HFFc6 (cell line): ENCODE measurements at regions not wholly inside any gene's neighbourhood (a gene's known extent, or its start where the extent isn't known, plus 50 kb on each side); places are given as distances from the start of the nearest gene placed in this dataset.

Experiments
- DNase-seq: peaks from one replicate; pipeline ENCODE4 v3.0.0-alpha.2; 2018
- H3K27ac Mint-ChIP-seq: 2 replicates; pipeline ENCODE4 v1.8.0; 2020; ENCODE audit warnings: mild to moderate bottlenecking, mixed read lengths
- H3K27me3 Mint-ChIP-seq: 2 replicates; pipeline ENCODE4 v1.8.0; 2021; ENCODE audit warnings: mild to moderate bottlenecking, moderate library complexity, mixed read lengths; ENCODE audit not compliant: insufficient read depth
- H3K36me3 Mint-ChIP-seq: 2 replicates; pipeline ENCODE4 v1.8.0; 2021; ENCODE audit warnings: low read depth, mixed read lengths
- H3K4me1 Mint-ChIP-seq: 2 replicates; pipeline ENCODE4 v1.8.0; 2020; ENCODE audit warnings: low read depth, mixed read lengths
- H3K4me3 Mint-ChIP-seq: 2 replicates; pipeline ENCODE4 v1.8.0; 2020; ENCODE audit warnings: mild to moderate bottlenecking, moderate library complexity, mixed read lengths
- H3K9me3 Mint-ChIP-seq: 2 replicates; pipeline ENCODE4 v1.8.0; 2020; ENCODE audit warnings: mild to moderate bottlenecking, mixed read lengths
- CTCF ChIP-seq: fragments of 200-600 bp; sonication (generic); IDR thresholded peaks from 2 replicates; pipeline ENCODE4 v1.5.0; 2021; ENCODE audit warnings: antibody characterized with exemption, mild to moderate bottlenecking

DNA sequence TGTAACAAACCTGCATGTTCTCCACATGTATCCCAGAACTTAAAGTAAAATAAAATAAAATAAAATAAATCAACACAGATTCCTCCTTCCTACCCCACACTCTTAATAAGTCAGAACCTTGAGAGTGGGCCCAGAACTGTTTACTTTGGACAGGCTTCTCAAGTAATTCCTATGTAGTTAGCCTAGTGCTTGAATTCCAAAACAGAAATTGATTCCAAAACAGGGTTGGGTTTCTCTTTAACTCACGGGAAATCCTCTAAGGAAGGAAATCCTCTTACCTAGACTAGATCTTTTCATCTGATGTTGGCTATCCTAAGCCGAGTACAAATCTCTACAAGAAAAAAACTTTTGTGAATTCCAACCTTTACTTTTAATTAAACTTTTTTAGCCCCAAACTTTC lies 324.7 kb upstream of the C16orf82 start:
- DNase-seq = no peak
- Mint-ChIP-seq H3K4me3 (no peak overlapping the region), H3K36me3 (no peaks in the 10 kb centered on the region; the same call in 1 of the 2 replicates), H3K9me3 (peaks cover 17% of the 10 kb centered on the region; the same call in 1 of the 2 replicates), H3K27me3 (peaks cover 1% of the 10 kb centered on the region; the same call in 1 of the 2 replicates), H3K4me1 (no peaks in the 10 kb centered on the region), H3K27ac (no peak overlapping the region)
- TF ChIP-seq CTCF = no peak

GRCh38 chr16:26744430-26744829 lies 322.3 kb upstream of the C16orf82 start:
- DNase-seq = no peak
- Mint-ChIP-seq H3K4me3 (no peak overlapping the region), H3K27ac (no peak overlapping the region), H3K27me3 (peaks cover 1% of the 10 kb centered on the region; the same call in 1 of the 2 replicates), H3K36me3 (no peaks in the 10 kb centered on the region), H3K4me1 (no peaks in the 10 kb centered on the region), H3K9me3 (peaks cover 21% of the 10 kb centered on the region; the same call in 1 of the 2 replicates)
- TF ChIP-seq CTCF = no peak

DNA sequence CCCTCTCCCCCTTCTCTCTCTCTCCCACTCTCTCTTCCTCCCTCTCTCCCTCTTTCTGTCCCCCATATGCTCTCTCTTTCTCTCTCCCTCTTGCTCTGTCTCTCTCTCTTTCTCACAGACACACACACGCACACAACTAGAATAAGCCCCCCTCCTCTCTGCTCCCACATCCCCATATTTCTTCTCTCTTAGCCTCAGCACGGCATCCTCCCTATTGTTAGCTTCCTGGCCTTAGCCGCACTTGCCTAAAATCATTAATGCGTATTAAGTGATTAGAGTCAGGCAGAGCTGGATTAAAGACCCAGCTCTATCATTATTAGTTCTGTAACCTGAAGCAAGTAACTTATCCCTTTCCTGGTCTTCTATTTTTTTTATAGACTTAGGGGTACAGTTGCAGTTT lies 319.0 kb upstream of the C16orf82 start:
- H3K9me3 Mint-ChIP-seq = peaks cover 34% of the 10 kb centered on the region

GRCh38 chr16:26749072-26749471 lies 317.7 kb upstream of the C16orf82 start:
- peaks cover 1% of the 10 kb centered on the region; the same call in 1 of the 2 replicates for H3K27me3 Mint-ChIP-seq
- H3K4me3 Mint-ChIP-seq = no peak overlapping the region
- no peaks in the 10 kb centered on the region for H3K36me3 Mint-ChIP-seq
- no peak for DNase-seq
- peaks cover 34% of the 10 kb centered on the region for H3K9me3 Mint-ChIP-seq
- no peaks in the 10 kb centered on the region for H3K4me1 Mint-ChIP-seq
- H3K27ac Mint-ChIP-seq = no peak overlapping the region
- no peak for TF ChIP-seq CTCF

More for the DNA sequence above, 319.0 kb upstream of the C16orf82 start:
- TF ChIP-seq CTCF = no peak
- no peak for DNase-seq
- Mint-ChIP-seq H3K27me3 (peaks cover 1% of the 10 kb centered on the region; the same call in 1 of the 2 replicates), H3K36me3 (no peaks in the 10 kb centered on the region), H3K4me1 (no peaks in the 10 kb centered on the region), H3K4me3 (no peak overlapping the region), H3K27ac (no peak overlapping the region)

- Mint-ChIP-seq H3K36me3 (no peaks in the 10 kb centered on the region; the same call in 1 of the 2 replicates), H3K9me3 (peaks cover 38% of the 10 kb centered on the region), H3K27me3 (no peaks in the 10 kb centered on the region), H3K4me1 (no peaks in the 10 kb centered on the region), H3K27ac (no peak overlapping the region), H3K4me3 (no peak overlapping the region)
- no peak for TF ChIP-seq CTCF
- no peak for DNase-seq
These were observed 314.6 kb upstream of the C16orf82 start for GRCh38 chr16:26752166-26752565.

DNA sequence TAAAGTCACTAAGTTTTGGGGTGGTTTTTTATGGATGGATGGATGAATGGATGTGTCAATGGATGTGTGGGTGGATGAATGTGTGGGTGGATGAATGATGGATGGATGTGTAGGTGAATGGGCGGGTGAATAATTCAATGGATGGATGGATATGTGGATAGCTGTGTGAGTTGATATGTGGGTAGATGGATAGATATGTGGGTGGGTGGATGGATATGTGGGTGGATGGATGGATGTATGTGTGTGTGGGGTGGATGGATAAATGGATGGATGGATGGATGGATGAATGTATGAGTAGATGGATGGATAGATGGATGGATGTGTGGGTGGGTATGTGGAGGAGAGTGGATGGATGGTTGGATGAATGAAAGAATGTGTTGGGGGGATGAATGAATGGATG lies 310.1 kb upstream of the C16orf82 start:
- H3K27ac Mint-ChIP-seq = no peak overlapping the region
- TF ChIP-seq CTCF = no peak
- no peaks in the 10 kb centered on the region for H3K27me3 Mint-ChIP-seq
- no peaks in the 10 kb centered on the region for H3K4me1 Mint-ChIP-seq
- no peak for DNase-seq
- H3K36me3 Mint-ChIP-seq = no peaks in the 10 kb centered on the region; the same call in 1 of the 2 replicates
- peaks cover 50% of the 10 kb centered on the region for H3K9me3 Mint-ChIP-seq
- no peak overlapping the region for H3K4me3 Mint-ChIP-seq
